ENCODE measurements at regions not wholly inside any gene's neighbourhood (a gene's known extent, or its start where the extent isn't known, plus 50 kb on each side); places are given as distances from the start of the nearest gene placed in this dataset.

GRCh38 chr5:84696651-84697050, 312.0 kb upstream of the EDIL3 start:
- no peak for TF ChIP-seq POLR2A (IDR thresholded peaks at IDR 0.05)
- no peak for TF ChIP-seq CTCF (IDR thresholded peaks at IDR 0.05)
